GM12878 (cell line): ENCODE measurements at regions not wholly inside any gene's neighbourhood (a gene's known extent, or its start where the extent isn't known, plus 50 kb on each side); places are given as distances from the start of the nearest gene placed in this dataset.

Experiments
- ATAC-seq: fragments of 200-7000 bp; cut with Tn5 transposase; 3 replicates; pipeline ENCODE4 v1.9.1; 2020; ENCODE audit warnings: mild to moderate bottlenecking, moderate library complexity
- BruUV-seq: library from RNA; stranded (reverse); fragments of 400-500 nt; replicated peaks from 2 replicates; lab custom pipeline; 2021; lab: Mats Ljungman, UMichigan
- CTCF ChIA-PET: fragments of 300-600 bp; sonication (Branson Sonifier 250); formaldehyde crosslinking; extraction: SDS; loops from one replicate; lab custom pipeline; 2021; ENCODE audit warnings: inconsistent platforms; lab: Yijun Ruan, JAX
- POLR2A ChIA-PET: fragments of 350-600 bp; formaldehyde crosslinking; extraction: SDS; loops from one replicate; lab custom pipeline; 2021; ENCODE audit warnings: inconsistent platforms; lab: Charles Lee
- RAD21 ChIA-PET: fragments of 300-600 bp; sonication (Branson Sonifier 250); formaldehyde crosslinking; loops from one replicate; lab custom pipeline; 2023; ENCODE audit warnings: antibody characterized with exemption; ENCODE audit not compliant: unreplicated experiment; lab: Charles Lee
- SMC1A ChIA-PET: fragments of 300-600 bp; sonication (Branson Sonifier 250); formaldehyde crosslinking; loops from one replicate; lab custom pipeline; 2023; ENCODE audit not compliant: unreplicated experiment, uncharacterized antibody; lab: Charles Lee
- DNase-seq: peaks from one replicate; pipeline ENCODE4 v3.0.0-alpha.2; 2011; ENCODE audit warnings: low read depth, low spot score
- FAIRE-seq: peaks from 3 replicates; lab custom pipeline; 2011; peaks lifted over from hg19 to GRCh38; lab: Jason Lieb, UNC
- H2AFZ ChIP-seq: 2 replicates; pipeline ENCODE4 v1.6.0; 2011; ENCODE audit warnings: low read depth, low read length, control low read depth; ENCODE audit not compliant: control insufficient read depth
- H3K27ac ChIP-seq: 2 replicates; pipeline ENCODE4 v1.5.1; 2011; ENCODE audit warnings: control low read depth; ENCODE audit not compliant: control insufficient read depth, insufficient read depth
- H3K27me3 ChIP-seq, 2 experiments: replicated peaks in 1 of 2; 2 replicates each; pipeline versions ENCODE4 v1.6.0 to v1.6.1; 2011; ENCODE audit warnings: low read length in 1 of 2; ENCODE audit not compliant: control insufficient read depth in 2 of 2, insufficient read depth in 2 of 2
- H3K36me3 ChIP-seq, 2 experiments: 2 replicates each; pipeline ENCODE4 v1.5.1; 2011; ENCODE audit warnings: low read length in 1 of 2; ENCODE audit not compliant: control insufficient read depth in 2 of 2, insufficient read depth in 2 of 2
- H3K4me1 ChIP-seq: 2 replicates; pipeline ENCODE4 v1.6.1; 2011; ENCODE audit warnings: mild to moderate bottlenecking, low read length, moderate library complexity, mixed read lengths; ENCODE audit not compliant: control insufficient read depth, insufficient read depth
- H3K4me2 ChIP-seq: 2 replicates; pipeline ENCODE4 v1.6.0; 2011; ENCODE audit warnings: control low read depth; ENCODE audit not compliant: control insufficient read depth, insufficient read depth
- H3K4me3 ChIP-seq: fragments of 200-600 bp; sonication (generic); 2 replicates; pipeline ENCODE4 v1.5.1; 2016
- H3K79me2 ChIP-seq: 2 replicates; pipeline ENCODE4 v1.6.0; 2011; ENCODE audit warnings: low read length; ENCODE audit not compliant: control insufficient read depth, insufficient read depth
- H3K9ac ChIP-seq: 2 replicates; pipeline ENCODE4 v1.8.0; 2011; ENCODE audit warnings: low read length, control low read depth, mixed read lengths; ENCODE audit not compliant: control insufficient read depth, insufficient read depth
- H3K9me3 ChIP-seq: replicated peaks from 3 replicates; pipeline ENCODE4 v1.5.1; 2011; ENCODE audit warnings: mild to moderate bottlenecking, low read length; ENCODE audit not compliant: control insufficient read depth, insufficient read depth
- H4K20me1 ChIP-seq: 2 replicates; pipeline ENCODE4 v1.6.0; 2011; ENCODE audit not compliant: control insufficient read depth, insufficient read depth
- ATF7 ChIP-seq: fragments of 450-650 bp; IDR thresholded peaks from 2 replicates; pipeline ENCODE4 v1.6.1; 2016; ENCODE audit warnings: low read depth, mild to moderate bottlenecking
- CBX5 ChIP-seq: sonication (generic); IDR thresholded peaks from 2 replicates; pipeline ENCODE4 v1.6.1; 2016; ENCODE audit warnings: low read depth, moderate library complexity, mild to moderate bottlenecking, inconsistent platforms
- EGR1 ChIP-seq, 2 experiments: IDR thresholded peaks; 1 replicate in 1 of 2; 2 replicates in 1 of 2; pipeline ENCODE4 v1.6.1; 2011 to 2012; ENCODE audit warnings: low read depth in 2 of 2, low read length in 2 of 2, borderline replicate concordance in 1 of 2, mild to moderate bottlenecking in 1 of 2, moderate library complexity in 1 of 2
- EZH2 ChIP-seq: IDR thresholded peaks from 2 replicates; pipeline ENCODE4 v1.6.1; 2012; ENCODE audit warnings: low read depth, mild to moderate bottlenecking, control low read depth, inconsistent platforms, low read length, borderline replicate concordance; ENCODE audit not compliant: control insufficient read depth
- HDAC2 ChIP-seq: fragments of 200-600 bp; sonication (generic); IDR thresholded peaks from 2 replicates; pipeline ENCODE4 v1.6.1; 2017
- JUNB ChIP-seq: IDR thresholded peaks from 2 replicates; pipeline ENCODE4 v1.6.1; 2016; ENCODE audit warnings: antibody characterized with exemption, mild to moderate bottlenecking
- MTA2 ChIP-seq: fragments of 450-650 bp; IDR thresholded peaks from 2 replicates; pipeline ENCODE4 v1.6.1; 2016; ENCODE audit warnings: low read depth, mild to moderate bottlenecking, moderate library complexity
- MXI1 ChIP-seq: fragments of 150-350 bp; IDR thresholded peaks from 2 replicates; pipeline ENCODE4 v1.6.1; 2011; ENCODE audit warnings: low read depth, mild to moderate bottlenecking, inconsistent platforms, low read length, improper control_type of control experiment
- NBN ChIP-seq: fragments of 450-650 bp; IDR thresholded peaks from 2 replicates; pipeline ENCODE4 v1.6.1; 2016
- NKRF ChIP-seq: fragments of 450-650 bp; conservative IDR thresholded peaks from 2 replicates; pipeline ENCODE4 v1.6.1; 2017; ENCODE audit warnings: mild to moderate bottlenecking, moderate library complexity
- SIX5 ChIP-seq: IDR thresholded peaks from 2 replicates; pipeline ENCODE4 v1.6.1; 2011; ENCODE audit warnings: mild to moderate bottlenecking, low read depth, low read length, moderate library complexity; ENCODE audit not compliant: severe bottlenecking
- SREBF2 ChIP-seq: IDR thresholded peaks from 2 replicates; pipeline ENCODE4 v1.6.1; 2012; ENCODE audit warnings: mild to moderate bottlenecking, low read length
- WGBS: methylation state at CpG from one replicate; pipeline ENCODE4 v1.1.6; 2016; ENCODE audit warnings: low lambda C conversion rate; ENCODE audit not compliant: insufficient replicate concordance, insufficient coverage; ENCODE audit errors: missing lambda C conversion rate; 5-methylcytosine and 5-hydroxymethylcytosine counted together
- in situ Hi-C: fragments of 300-500 bp; cut with MboI; formaldehyde crosslinking; loops from 9 replicates; pipeline ENCODE4 v1.14.3; 2018; ENCODE audit warnings: mixed read lengths
- intact Hi-C: fragments of 100-400 bp; cut with micrococcal nuclease; formaldehyde crosslinking; loops from one replicate; pipeline ENCODE4 v1.14.2; 2022; ENCODE audit not compliant: unreplicated experiment

- intact Hi-C loops, result no loop called here
- no TSS peak for BruUV-seq
These were observed 72.3 kb downstream of the KLF6 start for GRCh38 chr10:3712707-3713106.

More at GRCh38 chr10:3712707-3713106, 72.3 kb downstream of the KLF6 start:
- no peaks in the 10 kb centered on the region for H3K36me3 ChIP-seq
- ChIA-PET POLR2A (no interaction called here), SMC1A (interaction anchor here (0.8 kb wide), 1 partner anchor 12 kb away, joined by 3 read pairs; no protein-coding TSS in a partner anchor), RAD21 (no interaction called here), CTCF (no interaction called here)
- no peak overlapping the region for H3K4me3 ChIP-seq
- H3K27ac ChIP-seq, result no peak overlapping the region
- in situ Hi-C loops, result no loop called here
- no peak overlapping the region for H3K9ac ChIP-seq
- H2AFZ ChIP-seq, result no peak overlapping the region
- peaks cover 2% of the 10 kb centered on the region; the same call in 1 of the 3 replicates for H3K9me3 ChIP-seq
- no peak overlapping the region for H3K4me2 ChIP-seq
- H3K79me2 ChIP-seq, result no peaks in the 10 kb centered on the region
- no peaks in the 10 kb centered on the region for H3K4me1 ChIP-seq
- no peak for ATAC-seq
- FAIRE-seq, result no peak
- TF ChIP-seq EGR1 (IDR thresholded peaks at IDR 0.05; ENCODE audit: borderline replicate concordance in 1 of 2, low read depth in 2 of 2, low read length in 2 of 2), result no peak
- no peak for TF ChIP-seq MTA2
- TF ChIP-seq ATF7, result no peak
- TF ChIP-seq MXI1, result no peak
- TF ChIP-seq HDAC2, result no peak
- no peak for TF ChIP-seq NBN
- TF ChIP-seq SREBF2, result no peak
- no peak for TF ChIP-seq SIX5
- TF ChIP-seq CBX5, result no peak
- no peak for TF ChIP-seq EZH2
- no peak for TF ChIP-seq NKRF
- no peak for TF ChIP-seq JUNB
- DNase-seq, result no peak
- no peaks in the 10 kb centered on the region; a peak in 2 of 4 replicates for H3K27me3 ChIP-seq
- no peaks in the 10 kb centered on the region for H4K20me1 ChIP-seq
- WGBS, result 100% methylated on average over 1 of the region's 1 CpG
